Stimulated activated CD8-positive, alpha-beta memory T cell treated with anti-CD3 and anti-CD28 coated beads, Interleukin-4, amount 100 ng/mL, for 48 hours (primary cell): ENCODE measurements at regions not wholly inside any gene's neighbourhood (a gene's known extent, or its start where the extent isn't known, plus 50 kb on each side); places are given as distances from the start of the nearest gene placed in this dataset.

Experiments used
- DNase-seq: peaks from one replicate; pipeline ENCODE4 v3.0.0-alpha.2; 2020

- DNase-seq, result no peak
These were observed 1785.9 kb upstream of the WWC1 start for GRCh38 chr5:166505544-166505943.

DNA sequence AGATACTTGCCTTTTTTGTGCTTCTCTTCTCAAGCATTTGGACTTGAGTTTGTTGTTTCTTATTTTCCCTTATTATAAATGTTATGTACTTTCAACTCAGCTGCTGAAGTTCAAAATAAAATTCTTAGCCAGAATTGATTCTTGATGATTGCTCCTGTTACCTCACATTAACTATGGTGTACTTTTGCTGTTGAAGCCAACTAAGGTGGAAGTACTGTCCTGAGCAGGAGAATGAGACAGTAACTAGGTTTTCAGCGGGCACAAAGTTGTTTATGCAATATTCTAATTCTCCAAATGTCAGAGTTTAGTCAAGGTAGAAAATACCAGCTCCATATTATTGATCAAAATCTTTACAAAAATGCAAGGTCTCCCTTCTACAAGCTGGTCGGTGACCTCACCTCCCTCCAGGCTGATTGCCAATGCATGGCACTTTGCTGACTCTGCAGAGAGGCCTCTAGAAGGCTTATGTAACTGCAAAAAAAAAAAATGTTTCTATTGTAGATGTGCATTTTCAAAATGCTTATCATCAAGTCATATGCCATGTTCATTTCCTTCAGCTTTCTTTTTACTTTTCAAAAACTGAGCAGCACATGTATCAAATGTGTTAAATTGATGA lies 1783.5 kb upstream of the WWC1 start:
- no peak for DNase-seq

GRCh38 chr5:166509085-166509484 lies 1782.4 kb upstream of the WWC1 start:
- DNase-seq, result no peak

DNA sequence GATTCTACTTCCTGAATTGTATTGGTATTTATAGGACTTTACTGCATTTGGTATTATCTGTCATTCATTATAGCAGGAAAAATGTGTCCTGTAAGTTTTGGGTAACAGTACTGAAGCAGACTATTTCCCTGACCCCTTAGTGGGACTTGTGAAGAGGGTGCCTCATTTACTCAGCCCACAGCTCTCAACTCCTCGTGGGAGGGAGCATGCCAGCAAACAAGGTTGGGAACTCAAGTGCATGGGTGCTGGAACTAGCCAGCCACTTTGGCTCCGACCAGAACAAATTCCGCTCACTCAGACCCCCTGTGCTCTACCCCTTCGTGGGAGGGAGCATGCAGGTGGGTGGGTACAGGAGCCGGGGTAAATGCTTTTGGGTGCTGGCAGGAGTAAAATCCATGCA lies 1773.5 kb upstream of the WWC1 start:
- no peak for DNase-seq

DNA sequence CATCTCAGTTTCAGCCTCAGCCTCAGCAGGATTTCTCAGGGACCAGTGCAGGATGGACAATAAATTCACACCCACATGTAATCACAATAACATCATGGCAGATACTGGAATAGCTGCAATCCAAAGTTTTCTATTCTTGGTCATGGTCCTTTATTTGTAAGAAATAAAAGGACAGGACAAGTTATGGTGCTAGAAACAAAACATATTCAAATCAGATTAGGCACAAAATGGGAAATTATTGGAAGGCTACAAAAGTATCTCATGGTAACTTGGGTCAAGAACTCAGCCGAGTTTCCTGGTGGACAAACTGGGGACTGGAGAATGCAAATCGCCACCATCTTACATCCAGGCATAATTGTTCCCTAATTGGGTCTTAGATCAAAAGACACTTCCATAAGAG lies 1768.2 kb upstream of the WWC1 start:
- DNase-seq, result no peak

DNA sequence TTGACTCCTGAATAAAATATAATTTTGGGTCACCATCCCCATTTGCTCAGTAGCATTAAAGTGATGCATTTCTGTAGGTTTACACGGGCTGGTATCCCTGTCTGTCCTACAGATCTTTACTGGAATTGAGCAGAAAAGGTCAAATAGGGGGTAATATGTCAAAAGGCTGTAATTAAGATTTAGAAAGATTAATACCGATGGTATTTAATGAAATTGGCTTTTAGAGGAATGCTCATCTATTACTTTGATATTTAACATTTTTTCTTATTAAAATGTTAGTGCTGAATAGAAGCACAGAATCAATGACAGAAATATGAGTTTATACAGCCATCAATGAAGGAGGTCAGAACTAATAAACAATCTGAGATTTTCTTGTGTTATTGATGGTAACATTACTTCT lies 1762.2 kb upstream of the WWC1 start:
- DNase-seq, result no peak

- DNase-seq, result no peak
These were observed 1758.8 kb upstream of the WWC1 start for GRCh38 chr5:166532456-166533220.

- DNase-seq, result no peak
These were observed 1755.8 kb upstream of the WWC1 start for GRCh38 chr5:166535641-166536040.

GRCh38 chr5:166540156-166540555 lies 1751.3 kb upstream of the WWC1 start:
- DNase-seq, result no peak

DNA sequence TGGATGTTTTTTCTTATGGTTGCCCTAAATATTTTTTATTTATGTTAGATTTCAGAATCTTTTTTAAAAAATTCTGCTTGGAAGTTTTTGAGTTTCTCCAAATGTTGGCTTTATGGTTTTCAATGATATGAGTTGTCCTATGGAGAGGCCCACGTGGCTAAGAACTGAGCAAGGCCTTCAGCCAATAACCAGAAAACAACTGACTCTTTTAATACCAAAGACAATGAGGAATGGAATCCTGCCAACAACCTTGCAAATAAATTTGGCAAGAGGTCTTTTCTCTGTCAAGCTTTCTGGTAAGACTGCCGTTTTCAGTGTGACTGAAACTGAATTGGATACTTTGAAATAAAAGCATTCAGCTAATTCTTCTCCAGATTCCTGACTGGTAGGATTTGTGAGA lies 1740.1 kb upstream of the WWC1 start:
- DNase-seq, result no peak

DNA sequence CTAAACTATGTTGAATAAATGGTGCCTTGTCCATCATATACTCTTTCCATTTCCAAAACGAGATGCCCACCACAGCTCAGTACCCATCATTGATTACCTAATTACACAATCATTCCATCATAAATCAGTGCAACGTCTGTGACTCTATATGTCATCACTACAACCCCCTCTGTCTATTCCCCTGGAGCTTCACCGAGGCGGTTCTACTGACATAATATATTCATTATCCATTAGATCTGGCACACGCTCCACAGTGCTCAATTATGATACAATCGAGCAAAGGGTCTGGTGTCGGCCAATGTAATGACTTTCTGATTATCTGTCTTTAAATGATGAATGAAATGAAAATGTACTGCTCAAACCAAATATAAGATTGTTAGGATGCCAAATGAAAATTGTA lies 1737.7 kb upstream of the WWC1 start:
- no peak for DNase-seq

- DNase-seq, result no peak
These were observed 1729.7 kb upstream of the WWC1 start for GRCh38 chr5:166561759-166562158.

DNA sequence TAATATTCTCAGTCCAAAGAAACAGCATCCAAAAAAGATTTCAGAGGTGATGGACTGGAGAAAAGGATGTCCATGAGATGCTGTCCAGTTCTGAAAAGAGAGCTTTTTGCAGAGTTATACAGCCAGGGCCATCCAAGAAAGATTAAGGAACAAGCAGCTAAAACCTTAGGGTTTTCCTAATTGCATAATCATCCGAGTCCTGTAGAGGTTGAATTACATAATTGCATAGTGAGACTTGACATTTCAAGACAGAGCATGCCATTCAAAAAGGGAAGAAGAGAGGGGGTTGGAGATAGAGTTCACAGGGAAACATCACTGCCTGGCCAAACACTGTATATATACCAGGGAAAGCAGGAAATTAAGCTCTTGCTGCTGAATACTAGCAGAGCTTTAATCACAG lies 1729.2 kb upstream of the WWC1 start:
- no peak for DNase-seq

DNA sequence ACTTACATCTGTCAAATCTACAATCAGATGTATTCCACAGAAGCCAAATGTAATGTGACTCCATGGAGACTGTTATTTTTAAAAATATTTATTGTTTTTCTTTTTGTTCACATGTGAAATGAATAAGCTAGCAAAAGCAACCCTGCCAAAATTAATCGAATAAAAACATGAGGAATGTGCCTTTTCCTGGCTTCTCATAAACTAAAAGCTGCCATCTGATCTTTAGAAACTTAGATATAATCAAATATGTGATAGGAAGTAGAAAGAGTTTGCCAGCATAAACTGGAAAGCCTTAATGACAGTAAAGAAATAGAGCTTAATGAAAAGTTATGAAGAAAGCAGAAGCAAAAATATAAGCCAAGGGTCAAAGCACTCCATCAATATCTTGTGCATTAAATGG lies 1724.7 kb upstream of the WWC1 start:
- no peak for DNase-seq

- no peak for DNase-seq
These were observed 1720.6 kb upstream of the WWC1 start for GRCh38 chr5:166570865-166571264.

- DNase-seq, result no peak
These were observed 1719.8 kb upstream of the WWC1 start for GRCh38 chr5:166571668-166572067.

GRCh38 chr5:166576323-166576722 lies 1715.1 kb upstream of the WWC1 start:
- no peak for DNase-seq

- DNase-seq, result no peak
These were observed 1709.6 kb upstream of the WWC1 start for GRCh38 chr5:166581826-166582225.

GRCh38 chr5:166582416-166582815 lies 1709.0 kb upstream of the WWC1 start:
- DNase-seq, result no peak

DNA sequence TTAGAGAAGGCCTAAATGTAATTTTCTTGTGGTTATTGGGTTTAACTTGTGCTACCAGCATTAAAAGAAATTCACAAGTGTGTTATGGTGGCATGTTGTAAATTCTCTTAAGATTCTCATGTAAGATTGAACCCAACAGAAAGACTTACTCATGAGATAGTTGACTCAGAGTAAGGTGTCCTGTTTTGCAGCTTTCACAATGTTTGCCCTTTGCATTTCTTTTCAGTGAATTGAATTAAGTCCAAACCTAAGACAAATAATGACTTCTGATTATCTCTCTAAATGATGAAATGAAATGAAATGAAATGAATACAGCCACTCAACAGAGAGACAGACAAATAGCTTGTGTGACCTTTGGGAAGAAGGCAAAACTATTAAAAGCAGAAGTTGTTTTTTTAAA lies 1696.9 kb upstream of the WWC1 start:
- no peak for DNase-seq

GRCh38 chr5:166595274-166595951 lies 1696.0 kb upstream of the WWC1 start:
- no peak for DNase-seq

GRCh38 chr5:166596043-166596442 lies 1695.4 kb upstream of the WWC1 start:
- no peak for DNase-seq

GRCh38 chr5:166602271-166602670 lies 1689.2 kb upstream of the WWC1 start:
- DNase-seq, result no peak

DNA sequence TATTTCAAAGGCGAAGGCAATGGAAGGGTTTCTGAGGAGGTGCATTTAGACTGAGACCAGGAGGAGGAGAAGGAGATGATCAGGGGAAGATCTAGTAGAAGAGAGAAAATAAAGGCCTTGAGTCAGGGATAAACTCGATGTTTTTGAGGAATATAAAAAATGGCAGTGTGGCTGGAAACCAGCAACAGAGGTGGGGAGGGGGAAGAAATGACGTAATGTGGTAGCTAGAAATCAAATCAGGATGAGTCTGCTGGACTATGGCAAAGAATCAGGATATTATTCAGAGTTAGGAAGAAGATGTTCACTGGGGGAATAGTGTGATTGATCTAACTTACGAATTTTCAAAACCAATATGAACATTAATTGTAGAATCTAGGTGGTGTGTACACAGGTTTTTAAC lies 1673.9 kb upstream of the WWC1 start:
- DNase-seq, result no peak
